ENCODE measurements at regions not wholly inside any gene's neighbourhood (a gene's known extent, or its start where the extent isn't known, plus 50 kb on each side); places are given as distances from the start of the nearest gene placed in this dataset.

DNA sequence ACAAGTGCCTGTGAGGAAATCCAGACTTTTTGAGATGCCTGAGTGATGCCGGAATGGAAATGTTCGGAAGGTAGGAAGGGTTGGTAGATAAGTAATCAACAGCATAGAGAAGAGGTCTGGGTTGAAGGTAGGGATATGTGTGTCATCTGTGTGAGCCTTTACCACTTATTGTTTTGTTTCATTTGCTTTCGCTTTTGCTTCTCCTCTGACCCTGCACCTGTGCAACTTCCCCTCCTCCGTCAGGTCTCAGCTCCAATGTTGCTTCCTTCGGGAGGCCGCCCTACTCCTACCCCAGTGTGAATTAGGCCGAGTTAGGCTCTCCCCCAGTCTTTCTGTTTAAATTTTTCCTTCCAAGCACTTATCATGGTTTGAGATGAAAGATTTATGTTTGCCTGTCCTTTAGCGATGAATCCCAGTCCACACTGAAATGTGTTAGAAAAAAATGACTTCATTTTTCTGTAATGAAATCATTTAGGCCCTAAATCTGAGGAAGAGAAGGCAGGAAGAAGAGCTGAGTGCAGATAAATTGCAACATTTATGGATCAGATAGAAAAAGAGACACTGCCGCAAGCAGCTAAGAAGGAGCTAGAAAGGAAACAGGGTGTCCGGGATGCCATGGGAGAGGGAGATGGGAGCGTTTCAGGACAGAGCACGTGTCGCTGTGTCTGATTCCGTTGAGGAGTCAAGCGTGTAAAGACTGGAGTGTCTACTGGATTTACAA, 139.6 kb upstream of the PELI1 start:
- TF ChIP-seq EZH2phosphoT487 (IDR thresholded peaks at IDR 0.05; ENCODE audit: low read length) (no peak), CTCF (IDR thresholded peaks at IDR 0.05; ENCODE audit: low read length) (no peak)
